Neural cell (in vitro differentiated cells): ENCODE measurements at regions not wholly inside any gene's neighbourhood (a gene's known extent, or its start where the extent isn't known, plus 50 kb on each side); places are given as distances from the start of the nearest gene placed in this dataset.

Experiments used
- H2AFZ ChIP-seq: fragments of 200-600, 300-800 bp; sonication (generic), shearing (Covaris generic); 2 replicates; pipeline ENCODE4 v1.6.0; 2014; ENCODE audit warnings: low read depth, mild to moderate bottlenecking, antibody characterized with exemption, low read length, moderate library complexity
- H3F3A ChIP-seq: fragments of 200-600 bp; shearing (Covaris generic); 2 replicates; pipeline ENCODE4 v1.6.1; 2016; ENCODE audit warnings: mild to moderate bottlenecking, moderate library complexity, mixed read lengths, antibody characterized with exemption, low read length; ENCODE audit not compliant: insufficient read depth, poor library complexity, severe bottlenecking
- H3K27ac ChIP-seq: fragments of 200-600, 300-800 bp; sonication (generic), shearing (Covaris generic); 2 replicates; pipeline ENCODE4 v1.5.1; 2014; ENCODE audit warnings: mild to moderate bottlenecking, low read length, moderate library complexity
- H3K27me3 ChIP-seq: fragments of 300-800, 200-600 bp; sonication (generic), shearing (Covaris generic); 2 replicates; pipeline ENCODE4 v1.6.0; 2014; ENCODE audit warnings: mild to moderate bottlenecking, low read depth, low read length, moderate library complexity; ENCODE audit not compliant: insufficient read depth
- H3K36me3 ChIP-seq: fragments of 300-800, 200-600 bp; sonication (generic), shearing (Covaris generic); 2 replicates; pipeline ENCODE4 v1.5.1; 2014; ENCODE audit warnings: mild to moderate bottlenecking, antibody characterized with exemption, low read length, moderate library complexity; ENCODE audit not compliant: insufficient read depth
- H3K4me2 ChIP-seq: fragments of 300-800, 200-600 bp; sonication (generic), shearing (Covaris generic); 2 replicates; pipeline ENCODE4 v1.6.0; 2014; ENCODE audit warnings: mild to moderate bottlenecking, low read length
- H3K4me3 ChIP-seq: fragments of 300-800, 200-600 bp; sonication (generic), shearing (Covaris generic); 2 replicates; pipeline ENCODE4 v1.5.1; 2014; ENCODE audit warnings: mild to moderate bottlenecking, low read length, moderate library complexity
- H3K79me2 ChIP-seq: fragments of 200-600 bp; shearing (Covaris generic); replicated peaks from 2 replicates; pipeline ENCODE4 v1.6.0; 2014; ENCODE audit warnings: mild to moderate bottlenecking, low read length, moderate library complexity; ENCODE audit not compliant: insufficient read depth
- H3K9ac ChIP-seq: fragments of 300-800, 200-600 bp; sonication (generic), shearing (Covaris generic); 2 replicates; pipeline ENCODE4 v1.6.1; 2016; ENCODE audit warnings: mild to moderate bottlenecking, low read length, mixed read lengths
- H3K9me2 ChIP-seq: fragments of 200-600 bp; shearing (Covaris generic); 2 replicates; pipeline ENCODE4 v1.6.1; 2016; ENCODE audit warnings: mild to moderate bottlenecking, low read length, mixed read lengths; ENCODE audit not compliant: insufficient read depth
- H3K9me3 ChIP-seq: fragments of 200-600, 300-800 bp; sonication (generic), shearing (Covaris generic); 2 replicates; pipeline ENCODE4 v1.6.1; 2016; ENCODE audit warnings: mild to moderate bottlenecking, mixed run types, low read length, moderate library complexity, mixed read lengths
- H4K20me1 ChIP-seq: fragments of 200-600 bp; shearing (Covaris generic); 2 replicates; pipeline ENCODE4 v1.6.1; 2016; ENCODE audit warnings: mild to moderate bottlenecking, mixed run types; ENCODE audit not compliant: insufficient read depth
- CTCF ChIP-seq: fragments of 450-650 bp; IDR thresholded peaks from 2 replicates; pipeline ENCODE4 v1.5.1; 2014; ENCODE audit warnings: antibody characterized with exemption, mild to moderate bottlenecking, moderate library complexity; ENCODE audit not compliant: poor library complexity, severe bottlenecking
- EP300 ChIP-seq: fragments of 450-650 bp; conservative IDR thresholded peaks from 2 replicates; pipeline ENCODE4 v1.6.1; 2014; ENCODE audit warnings: antibody characterized with exemption, mild to moderate bottlenecking, moderate library complexity; ENCODE audit not compliant: poor library complexity, severe bottlenecking
- EZH2 ChIP-seq: fragments of 200-600, 300-800 bp; shearing (Covaris generic), sonication (generic); IDR thresholded peaks from 2 replicates; pipeline ENCODE4 v1.6.1; 2014; ENCODE audit warnings: antibody characterized with exemption, low read length, borderline replicate concordance, mild to moderate bottlenecking; ENCODE audit not compliant: insufficient read depth, poor library complexity, severe bottlenecking
- MXI1 ChIP-seq: fragments of 450-650 bp; conservative IDR thresholded peaks from 2 replicates; pipeline ENCODE4 v1.6.1; 2014; ENCODE audit warnings: antibody characterized with exemption, mild to moderate bottlenecking; ENCODE audit not compliant: poor library complexity, severe bottlenecking
- POLR2AphosphoS5 ChIP-seq: IDR thresholded peaks from 2 replicates; pipeline ENCODE4 v1.6.1; 2012
- RAD21 ChIP-seq: fragments of 450-650 bp; conservative IDR thresholded peaks from 2 replicates; pipeline ENCODE4 v1.6.1; 2014; ENCODE audit warnings: antibody characterized with exemption, mild to moderate bottlenecking, moderate library complexity
- REST ChIP-seq: IDR thresholded peaks from 2 replicates; pipeline ENCODE4 v1.6.1; 2012; ENCODE audit warnings: borderline replicate concordance
- SMC3 ChIP-seq: fragments of 450-650 bp; conservative IDR thresholded peaks from 2 replicates; pipeline ENCODE4 v1.6.1; 2014; ENCODE audit warnings: antibody characterized with exemption, mild to moderate bottlenecking, moderate library complexity; ENCODE audit not compliant: poor library complexity
- TAF1 ChIP-seq: IDR thresholded peaks from 2 replicates; pipeline ENCODE4 v1.6.1; 2012; ENCODE audit warnings: low read depth

DNA sequence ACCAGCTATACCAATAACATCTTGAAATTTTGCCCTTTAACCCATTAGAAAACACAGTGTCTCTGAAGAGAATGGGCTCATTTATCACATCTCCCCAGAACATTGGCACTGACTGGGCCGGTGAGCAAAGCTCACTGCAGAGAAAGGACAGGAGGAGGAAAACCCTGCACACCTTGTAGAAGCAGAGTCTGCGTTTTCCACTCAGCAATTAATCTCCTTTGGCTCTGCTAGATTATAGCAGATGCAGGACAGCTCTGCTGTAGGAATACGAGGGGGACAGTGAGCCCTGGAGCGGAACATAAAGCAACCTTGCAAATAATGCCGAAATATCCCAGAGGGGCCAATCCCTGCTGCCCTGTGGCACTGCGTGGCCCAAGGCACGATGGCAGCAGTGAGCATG is 113.9 kb downstream of the TSN start:
- Histone ChIP-seq H4K20me1 (no peaks in the 10 kb centered on the region), H3K9me2 (no peaks in the 10 kb centered on the region), H3F3A (no peaks in the 10 kb centered on the region), H3K36me3 (no peaks in the 10 kb centered on the region), H3K4me2 (no peak overlapping the region), H3K9ac (no peak overlapping the region), H3K4me3 (no peak overlapping the region), H3K79me2 (no peaks in the 10 kb centered on the region), H3K27me3 (no peaks in the 10 kb centered on the region), H3K27ac (no peak overlapping the region), H3K9me3 (no peaks in the 10 kb centered on the region), H2AFZ (no peak overlapping the region)
- TF ChIP-seq SMC3, result no peak
- no peak for TF ChIP-seq RAD21
- no peak for TF ChIP-seq CTCF
- no peak for TF ChIP-seq MXI1
- no peak for TF ChIP-seq EP300
- TF ChIP-seq EZH2, result no peak
- TF ChIP-seq POLR2AphosphoS5, result no peak
- no peak for TF ChIP-seq TAF1
- TF ChIP-seq REST, result no peak

- H3K4me2 ChIP-seq, result no peak overlapping the region
Measured at GRCh38 chr2:121869873-121870272, 114.4 kb downstream of the TSN start.

More at GRCh38 chr2:121869873-121870272, 114.4 kb downstream of the TSN start:
- Histone ChIP-seq H4K20me1 (no peaks in the 10 kb centered on the region), H3K27ac (no peak overlapping the region), H2AFZ (no peak overlapping the region), H3K27me3 (no peaks in the 10 kb centered on the region), H3K36me3 (no peaks in the 10 kb centered on the region), H3F3A (no peaks in the 10 kb centered on the region), H3K4me3 (no peak overlapping the region), H3K79me2 (no peaks in the 10 kb centered on the region), H3K9me2 (no peaks in the 10 kb centered on the region), H3K9me3 (no peaks in the 10 kb centered on the region), H3K9ac (no peak overlapping the region)
- TF ChIP-seq RAD21 (no peak), CTCF (no peak), EP300 (no peak), REST (no peak), TAF1 (no peak), POLR2AphosphoS5 (no peak), MXI1 (no peak)
